ENCODE measurements at regions not wholly inside any gene's neighbourhood (a gene's known extent, or its start where the extent isn't known, plus 50 kb on each side); places are given as distances from the start of the nearest gene placed in this dataset.

GRCh38 chr5:22998362-22998761, 145.2 kb upstream of the CDH12 start:
- TF ChIP-seq POLR2A (IDR thresholded peaks at IDR 0.05) (no peak), CTCF (IDR thresholded peaks at IDR 0.05) (no peak)

Data from body of pancreas (tissue), 4 donors.